ENCODE measurements at regions not wholly inside any gene's neighbourhood (a gene's known extent, or its start where the extent isn't known, plus 50 kb on each side); places are given as distances from the start of the nearest gene placed in this dataset.

- no peak overlapping the region for H3K4me3 ChIP-seq
- peaks cover 0 to 5% of the 10 kb centered on the region in 2 donors for H3K4me1 ChIP-seq
- H3K27me3 ChIP-seq = no peaks in the 10 kb centered on the region
- no peaks in the 10 kb centered on the region for H3K9me3 ChIP-seq
- TF ChIP-seq POLR2A (IDR thresholded peaks at IDR 0.05) (no peak), CTCF (IDR thresholded peaks at IDR 0.05) (no peak)
- H3K36me3 ChIP-seq = no peaks in the 10 kb centered on the region
- H3K27ac ChIP-seq = peak overlapping the region; percentile 62 to 77
- intact Hi-C loops (cut with DNase I; ENCODE audit: low total_unique reads) = no loop called here
- DNase-seq = peak; percentile 20 to 59
Measured at GRCh38 chr12:91778938-91779400, 366.7 kb downstream of the BTG1 start.

GRCh38 chr12:91778091-91778832 lies 367.4 kb downstream of the BTG1 start:
- TF ChIP-seq POLR2A (IDR thresholded peaks at IDR 0.05) (no peak), CTCF (IDR thresholded peaks at IDR 0.05) (no peak)
- H3K4me1 ChIP-seq = peaks cover 0 to 9% of the 10 kb centered on the region in 2 donors
- H3K36me3 ChIP-seq = no peaks in the 10 kb centered on the region
- peak overlapping the region; percentile 62 to 77 for H3K27ac ChIP-seq
- no peaks in the 10 kb centered on the region for H3K9me3 ChIP-seq
- peak in 1 of 2 donors; percentile 27 for DNase-seq
- H3K27me3 ChIP-seq = no peaks in the 10 kb centered on the region
- H3K4me3 ChIP-seq = no peak overlapping the region
- intact Hi-C loops (cut with DNase I; ENCODE audit: low total_unique reads) = no loop called here

- peaks cover 0 to 9% of the 10 kb centered on the region in 2 donors for H3K4me1 ChIP-seq
- TF ChIP-seq CTCF (IDR thresholded peaks at IDR 0.05) (no peak), POLR2A (IDR thresholded peaks at IDR 0.05) (no peak)
- no peaks in the 10 kb centered on the region for H3K27me3 ChIP-seq
- DNase-seq = no peak
- H3K9me3 ChIP-seq = no peaks in the 10 kb centered on the region
- H3K4me3 ChIP-seq = no peak overlapping the region
- H3K36me3 ChIP-seq = no peaks in the 10 kb centered on the region
- intact Hi-C loops (cut with DNase I; ENCODE audit: low total_unique reads) = no loop called here
- peak overlapping the region; percentile 62 to 77 for H3K27ac ChIP-seq
Measured at GRCh38 chr12:91777268-91777992, 368.2 kb downstream of the BTG1 start.

GRCh38 chr12:91774434-91774921 lies 371.2 kb downstream of the BTG1 start:
- peak in 1 of 2 donors; percentile 36 for DNase-seq
- no peaks in the 10 kb centered on the region for H3K9me3 ChIP-seq
- peak overlapping the region in 1 of 2 donors; percentile 26 for H3K4me3 ChIP-seq
- peak overlapping the region; percentile 51 to 66 for H3K27ac ChIP-seq
- H3K4me1 ChIP-seq = peaks cover 0 to 9% of the 10 kb centered on the region in 2 donors
- intact Hi-C loops (cut with DNase I; ENCODE audit: low total_unique reads) = no loop called here
- H3K36me3 ChIP-seq = no peaks in the 10 kb centered on the region
- H3K27me3 ChIP-seq = no peaks in the 10 kb centered on the region
- no peak for TF ChIP-seq CTCF (IDR thresholded peaks at IDR 0.05)
- no peak for TF ChIP-seq POLR2A (IDR thresholded peaks at IDR 0.05)

All from uterus (tissue), 3 donors.